VCaP (cell line): ENCODE measurements at regions not wholly inside any gene's neighbourhood (a gene's known extent, or its start where the extent isn't known, plus 50 kb on each side); places are given as distances from the start of the nearest gene placed in this dataset.
"Not testable (repeated sequence)": the region's sequence is repeated elsewhere in the genome, so short reads cannot be mapped to it uniquely, and the experiment has no call there.

Experiments used
- H3K27ac ChIP-seq: fragments of 450-650 bp; 2 replicates; pipeline ENCODE4 v1.5.1; 2017
- TF ChIP-seq, protein P1 (sequence below): fragments of 450-650 bp; conservative IDR thresholded peaks from 2 replicates; pipeline ENCODE4 v1.5.1; 2017; ENCODE audit warnings: mild to moderate bottlenecking, moderate library complexity

DNA sequence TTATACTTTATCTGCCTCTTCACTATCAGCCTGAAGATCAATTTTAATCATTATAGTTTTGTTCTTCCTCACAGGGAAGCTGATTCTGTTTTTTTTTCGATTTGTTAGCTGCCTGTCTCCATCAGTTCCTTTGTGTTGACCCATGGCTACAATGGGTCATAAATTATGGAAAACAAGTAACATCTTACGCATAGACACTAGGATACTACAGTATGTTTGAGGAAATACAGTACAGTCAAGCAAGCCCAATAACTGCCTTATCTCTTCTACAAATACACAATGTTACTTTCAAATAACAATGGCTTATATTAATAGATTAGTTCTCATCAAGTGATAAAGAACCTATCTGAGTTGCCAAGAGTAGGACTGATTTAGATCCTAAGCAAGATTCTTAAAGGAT lies 160.5 kb upstream of the FREM1 start:
- TF ChIP-seq, protein P1, sequence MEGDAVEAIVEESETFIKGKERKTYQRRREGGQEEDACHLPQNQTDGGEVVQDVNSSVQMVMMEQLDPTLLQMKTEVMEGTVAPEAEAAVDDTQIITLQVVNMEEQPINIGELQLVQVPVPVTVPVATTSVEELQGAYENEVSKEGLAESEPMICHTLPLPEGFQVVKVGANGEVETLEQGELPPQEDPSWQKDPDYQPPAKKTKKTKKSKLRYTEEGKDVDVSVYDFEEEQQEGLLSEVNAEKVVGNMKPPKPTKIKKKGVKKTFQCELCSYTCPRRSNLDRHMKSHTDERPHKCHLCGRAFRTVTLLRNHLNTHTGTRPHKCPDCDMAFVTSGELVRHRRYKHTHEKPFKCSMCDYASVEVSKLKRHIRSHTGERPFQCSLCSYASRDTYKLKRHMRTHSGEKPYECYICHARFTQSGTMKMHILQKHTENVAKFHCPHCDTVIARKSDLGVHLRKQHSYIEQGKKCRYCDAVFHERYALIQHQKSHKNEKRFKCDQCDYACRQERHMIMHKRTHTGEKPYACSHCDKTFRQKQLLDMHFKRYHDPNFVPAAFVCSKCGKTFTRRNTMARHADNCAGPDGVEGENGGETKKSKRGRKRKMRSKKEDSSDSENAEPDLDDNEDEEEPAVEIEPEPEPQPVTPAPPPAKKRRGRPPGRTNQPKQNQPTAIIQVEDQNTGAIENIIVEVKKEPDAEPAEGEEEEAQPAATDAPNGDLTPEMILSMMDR = no peak
- H3K27ac ChIP-seq = peak overlapping the region; percentile 18; the same call in 1 of the 2 replicates

DNA sequence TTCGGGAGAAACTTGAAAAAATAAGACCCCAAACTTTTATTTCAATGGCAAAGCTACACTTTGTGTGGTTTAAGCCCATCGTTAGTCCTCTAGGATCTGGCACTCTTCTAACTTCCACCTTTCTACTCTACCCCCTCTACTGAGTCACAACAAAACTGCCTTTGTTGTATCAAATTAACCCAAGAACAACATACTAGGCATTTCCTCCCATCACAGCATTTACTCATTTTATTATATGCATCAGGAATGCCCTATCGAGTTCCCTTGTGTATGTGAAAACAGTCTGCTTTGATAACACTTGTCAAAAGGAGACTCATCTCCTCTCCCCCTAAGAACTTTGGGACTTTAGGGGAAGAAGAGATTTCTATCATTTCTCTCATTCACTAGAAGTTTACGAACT lies 158.9 kb upstream of the FREM1 start:
- TF ChIP-seq, protein P1 = no peak
- H3K27ac ChIP-seq = no peak overlapping the region

DNA sequence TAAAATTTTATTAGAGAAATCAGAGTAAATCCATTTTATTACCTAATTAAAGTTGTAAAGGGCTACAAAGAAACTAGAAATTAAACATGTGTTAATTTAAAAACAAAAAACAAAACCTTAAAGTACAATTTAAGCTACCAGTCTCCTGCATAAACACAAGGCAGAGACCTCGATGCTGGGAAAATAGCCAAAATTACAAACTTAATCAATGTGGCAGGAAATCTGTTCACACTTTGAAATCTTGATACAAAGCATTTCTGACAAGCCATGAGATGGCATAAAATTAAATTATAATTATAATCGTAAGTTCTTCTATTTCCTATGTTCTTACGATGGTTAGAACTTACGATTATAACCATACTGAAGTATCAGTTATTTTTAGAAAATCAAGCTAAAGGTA lies 158.0 kb upstream of the FREM1 start:
- TF ChIP-seq, protein P1 = no peak

DNA sequence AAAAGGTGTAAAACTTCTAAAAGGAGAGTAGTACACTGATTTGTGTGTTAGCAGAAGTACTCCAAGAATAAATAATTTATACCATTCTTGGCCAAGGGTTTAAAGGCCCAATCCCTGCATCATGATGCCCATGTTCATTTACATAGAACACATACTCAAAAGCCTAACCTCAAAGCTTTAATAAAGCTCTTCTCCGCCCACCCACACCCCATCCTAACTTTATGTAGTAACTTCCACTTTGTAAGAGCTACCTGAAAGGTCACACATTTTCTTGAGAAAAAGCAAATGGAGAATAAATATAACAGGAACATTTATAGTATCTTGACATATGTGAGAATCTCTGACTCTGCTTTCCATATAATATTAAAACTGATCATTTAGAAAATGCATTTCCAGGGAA lies 148.8 kb upstream of the FREM1 start:
- H3K27ac ChIP-seq = no peak overlapping the region
- TF ChIP-seq, protein P1 = no peak

More for the DNA sequence above, 158.0 kb upstream of the FREM1 start:
- no peak overlapping the region for H3K27ac ChIP-seq

DNA sequence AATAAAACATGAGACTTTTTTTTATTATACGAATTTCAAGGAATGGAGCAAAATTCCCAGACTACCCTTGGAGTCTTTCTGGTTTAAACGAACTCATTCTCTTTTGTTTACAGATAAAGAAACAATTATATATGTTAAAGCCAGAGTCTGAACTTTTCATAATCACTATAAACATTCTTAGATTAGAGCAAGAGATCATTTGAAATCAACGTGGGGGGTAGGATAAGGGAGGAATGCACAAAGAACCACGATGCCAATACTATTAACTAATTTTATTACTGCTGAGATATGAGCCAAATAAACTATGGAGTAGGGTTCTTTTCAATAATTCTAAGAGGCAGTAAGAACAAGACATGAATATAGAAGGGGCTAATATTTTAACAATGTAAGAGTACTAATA lies 148.0 kb upstream of the FREM1 start:
- TF ChIP-seq, protein P1 = no peak
- no peak overlapping the region for H3K27ac ChIP-seq

DNA sequence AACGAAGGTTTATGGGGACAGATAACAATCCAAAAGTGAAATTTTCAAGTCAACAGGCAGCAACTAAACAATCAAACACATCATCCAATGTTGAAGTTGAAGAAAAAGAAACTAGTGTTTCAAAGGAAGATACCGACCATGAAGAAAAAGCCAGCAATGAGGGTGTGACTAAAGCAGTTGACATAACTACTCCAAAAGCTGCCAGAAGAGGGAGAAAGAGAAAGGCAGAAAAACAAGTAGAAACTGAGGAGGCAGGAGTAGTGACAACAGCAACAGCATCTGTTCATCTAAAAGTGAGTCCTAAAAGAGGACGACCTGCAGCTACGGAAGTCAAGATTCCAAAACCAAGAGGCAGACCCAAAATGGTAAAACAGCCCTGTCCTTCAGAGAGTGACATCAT lies 145.1 kb upstream of the FREM1 start:
- TF ChIP-seq, protein P1 = peak; percentile 57
- H3K27ac ChIP-seq = not testable (repeated sequence)

DNA sequence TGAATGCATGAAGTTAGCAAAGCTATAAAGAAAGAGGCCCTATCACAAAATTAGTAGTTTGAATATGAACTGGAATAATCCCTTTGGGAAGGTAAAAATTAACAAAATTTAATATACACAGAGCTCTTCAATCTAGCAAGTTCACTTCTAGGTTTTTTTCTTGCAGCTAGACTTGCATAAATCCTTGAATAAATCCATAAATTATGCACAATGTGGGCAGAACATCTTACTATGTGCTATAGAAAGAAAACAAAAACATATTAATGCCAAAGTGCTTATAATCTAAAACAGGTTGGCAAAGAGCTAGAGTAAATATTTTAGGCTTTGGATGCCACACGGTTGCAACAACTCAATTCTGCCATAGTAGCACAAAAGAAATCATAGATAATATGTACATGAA lies 138.5 kb upstream of the FREM1 start:
- no peak overlapping the region for H3K27ac ChIP-seq
- TF ChIP-seq, protein P1 = no peak
